Loucy (cell line): ENCODE measurements at regions not wholly inside any gene's neighbourhood (a gene's known extent, or its start where the extent isn't known, plus 50 kb on each side); places are given as distances from the start of the nearest gene placed in this dataset.

Experiments
- H2AFZ ChIP-seq: fragments of 200-600 bp; sonication (generic); 2 replicates; pipeline ENCODE4 v1.6.0; 2016; ENCODE audit warnings: antibody characterized with exemption, mild to moderate bottlenecking, low read length, moderate library complexity
- H3F3A ChIP-seq: fragments of 200-600 bp; 2 replicates; pipeline ENCODE4 v1.6.0; 2016; ENCODE audit warnings: antibody characterized with exemption, low read depth, mild to moderate bottlenecking
- H3K27me3 ChIP-seq: fragments of 200-600 bp; sonication (generic); 2 replicates; pipeline ENCODE4 v1.6.1; 2014; ENCODE audit warnings: low read length, mild to moderate bottlenecking; ENCODE audit not compliant: insufficient read depth, poor library complexity, severe bottlenecking
- H3K36me3 ChIP-seq: fragments of 200-600 bp; sonication (generic); 2 replicates; pipeline ENCODE4 v1.6.1; 2016; ENCODE audit warnings: low read length; ENCODE audit not compliant: insufficient read depth
- H3K4me1 ChIP-seq: fragments of 200-600 bp; sonication (generic); 2 replicates; pipeline ENCODE4 v1.5.1; 2014; ENCODE audit warnings: low read length, mild to moderate bottlenecking; ENCODE audit not compliant: insufficient read depth, poor library complexity, severe bottlenecking
- H3K4me2 ChIP-seq: fragments of 200-600 bp; sonication (generic); 2 replicates; pipeline ENCODE4 v1.6.0; 2014; ENCODE audit warnings: antibody characterized with exemption, low read length, low read depth, mild to moderate bottlenecking; ENCODE audit not compliant: poor library complexity, severe bottlenecking
- H3K4me3 ChIP-seq: fragments of 200-600 bp; sonication (generic); 2 replicates; pipeline ENCODE4 v1.5.1; 2014; ENCODE audit warnings: low read length, mild to moderate bottlenecking, mixed read lengths; ENCODE audit not compliant: poor library complexity, severe bottlenecking
- H3K79me2 ChIP-seq: fragments of 200-600 bp; sonication (generic); 2 replicates; pipeline ENCODE4 v1.6.1; 2014; ENCODE audit warnings: low read length; ENCODE audit not compliant: insufficient read depth
- H3K9ac ChIP-seq: fragments of 200-600 bp; sonication (generic); 2 replicates; pipeline ENCODE4 v1.6.0; 2014; ENCODE audit warnings: mild to moderate bottlenecking, low read depth, low read length, moderate library complexity; ENCODE audit not compliant: poor library complexity, severe bottlenecking
- H3K9me2 ChIP-seq: fragments of 200-600 bp; sonication (generic); replicated peaks from 2 replicates; pipeline ENCODE4 v1.6.1; 2016; ENCODE audit warnings: low read depth, low read length, mixed read lengths
- H3K9me3 ChIP-seq: fragments of 200-600 bp; sonication (generic); 2 replicates; pipeline ENCODE4 v1.6.1; 2014; ENCODE audit warnings: mild to moderate bottlenecking, antibody characterized with exemption, low read length, low read depth; ENCODE audit not compliant: insufficient read depth
- H4K20me1 ChIP-seq: fragments of 200-600 bp; sonication (generic); 2 replicates; pipeline ENCODE4 v1.6.0; 2014; ENCODE audit warnings: antibody characterized with exemption, low read length, mild to moderate bottlenecking; ENCODE audit not compliant: insufficient read depth, poor library complexity, severe bottlenecking
- EZH2phosphoT487 ChIP-seq: fragments of 200-600 bp; IDR thresholded peaks from 2 replicates; pipeline ENCODE4 v1.6.1; 2018; ENCODE audit warnings: antibody characterized with exemption, mild to moderate bottlenecking, moderate library complexity, borderline replicate concordance
- TF ChIP-seq, protein P1 (sequence below): fragments of 200-600 bp; sonication (generic); conservative IDR thresholded peaks from 2 replicates; pipeline ENCODE4 v1.5.1; 2014; ENCODE audit warnings: mild to moderate bottlenecking, antibody characterized with exemption, low read length

- H3K4me2 ChIP-seq: no peak overlapping the region
- H2AFZ ChIP-seq: no peak overlapping the region
- no peak overlapping the region for H3K4me3 ChIP-seq
- TF ChIP-seq EZH2phosphoT487: no peak
- TF ChIP-seq, protein P1, sequence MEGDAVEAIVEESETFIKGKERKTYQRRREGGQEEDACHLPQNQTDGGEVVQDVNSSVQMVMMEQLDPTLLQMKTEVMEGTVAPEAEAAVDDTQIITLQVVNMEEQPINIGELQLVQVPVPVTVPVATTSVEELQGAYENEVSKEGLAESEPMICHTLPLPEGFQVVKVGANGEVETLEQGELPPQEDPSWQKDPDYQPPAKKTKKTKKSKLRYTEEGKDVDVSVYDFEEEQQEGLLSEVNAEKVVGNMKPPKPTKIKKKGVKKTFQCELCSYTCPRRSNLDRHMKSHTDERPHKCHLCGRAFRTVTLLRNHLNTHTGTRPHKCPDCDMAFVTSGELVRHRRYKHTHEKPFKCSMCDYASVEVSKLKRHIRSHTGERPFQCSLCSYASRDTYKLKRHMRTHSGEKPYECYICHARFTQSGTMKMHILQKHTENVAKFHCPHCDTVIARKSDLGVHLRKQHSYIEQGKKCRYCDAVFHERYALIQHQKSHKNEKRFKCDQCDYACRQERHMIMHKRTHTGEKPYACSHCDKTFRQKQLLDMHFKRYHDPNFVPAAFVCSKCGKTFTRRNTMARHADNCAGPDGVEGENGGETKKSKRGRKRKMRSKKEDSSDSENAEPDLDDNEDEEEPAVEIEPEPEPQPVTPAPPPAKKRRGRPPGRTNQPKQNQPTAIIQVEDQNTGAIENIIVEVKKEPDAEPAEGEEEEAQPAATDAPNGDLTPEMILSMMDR: no peak
- no peaks in the 10 kb centered on the region for H4K20me1 ChIP-seq
- no peaks in the 10 kb centered on the region for H3F3A ChIP-seq
- no peaks in the 10 kb centered on the region for H3K79me2 ChIP-seq
- H3K9me3 ChIP-seq: no peaks in the 10 kb centered on the region
- H3K27me3 ChIP-seq: no peaks in the 10 kb centered on the region
- H3K36me3 ChIP-seq: no peaks in the 10 kb centered on the region
- no peaks in the 10 kb centered on the region for H3K4me1 ChIP-seq
- no peak overlapping the region for H3K9ac ChIP-seq
- H3K9me2 ChIP-seq: no peaks in the 10 kb centered on the region; the same call in 1 of the 2 replicates
These were observed 195.3 kb upstream of the EPHA4 start for GRCh38 chr2:221767106-221768012.

DNA sequence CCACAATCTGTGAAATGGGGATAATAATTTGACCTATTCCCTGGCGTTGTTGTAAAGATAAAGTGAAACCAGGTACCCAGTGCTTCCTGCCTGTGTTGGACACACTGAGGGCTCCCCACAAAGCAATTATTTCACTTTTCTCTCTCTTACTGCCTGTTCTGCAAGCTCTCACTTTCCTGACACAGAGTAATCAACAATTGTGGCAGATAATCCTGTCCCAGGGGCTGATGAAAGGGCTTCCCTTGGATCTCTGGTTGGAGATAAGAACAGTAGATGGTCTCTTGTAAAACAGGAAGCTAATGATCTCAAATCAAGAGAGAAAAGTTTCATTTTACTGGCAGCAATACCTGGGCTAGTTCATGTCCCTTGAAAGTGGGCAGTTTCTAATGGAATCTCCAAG is 190.4 kb upstream of the EPHA4 start:
- H2AFZ ChIP-seq: no peak overlapping the region

DNA sequence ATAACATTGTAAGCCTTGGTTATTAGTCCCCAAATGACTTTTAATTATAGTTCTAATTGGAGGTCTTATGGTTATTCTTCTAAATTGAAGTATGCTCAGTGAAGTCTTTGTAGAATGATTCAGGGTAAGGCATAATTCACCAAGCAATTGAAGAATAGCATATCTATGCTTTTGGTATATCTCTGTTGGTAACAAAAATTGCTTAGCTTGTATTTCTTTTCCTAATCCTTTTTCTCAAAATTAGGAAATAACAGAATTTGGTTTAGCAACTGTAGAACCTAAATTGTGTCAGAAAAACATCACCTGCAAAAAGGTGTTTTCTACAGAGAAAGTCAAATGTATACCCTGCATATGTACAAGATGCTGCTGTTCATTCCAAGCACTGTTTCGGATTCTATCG is 189.2 kb upstream of the EPHA4 start:
- Histone ChIP-seq H4K20me1 (no peaks in the 10 kb centered on the region), H3K4me1 (no peaks in the 10 kb centered on the region), H3F3A (no peaks in the 10 kb centered on the region), H2AFZ (no peak overlapping the region), H3K36me3 (no peaks in the 10 kb centered on the region), H3K27me3 (no peaks in the 10 kb centered on the region), H3K4me2 (no peak overlapping the region), H3K4me3 (no peak overlapping the region), H3K9ac (no peak overlapping the region), H3K79me2 (no peaks in the 10 kb centered on the region), H3K9me2 (no peaks in the 10 kb centered on the region; the same call in 1 of the 2 replicates), H3K9me3 (no peaks in the 10 kb centered on the region; the same call in 1 of the 2 replicates)
- TF ChIP-seq, protein P1: no peak
- no peak for TF ChIP-seq EZH2phosphoT487

More for the DNA sequence above, 190.4 kb upstream of the EPHA4 start:
- H3K4me1 ChIP-seq: no peaks in the 10 kb centered on the region
- no peak overlapping the region for H3K9ac ChIP-seq
- TF ChIP-seq, protein P1: no peak
- TF ChIP-seq EZH2phosphoT487: no peak
- no peaks in the 10 kb centered on the region; the same call in 1 of the 2 replicates for H3K9me2 ChIP-seq
- no peaks in the 10 kb centered on the region for H3K79me2 ChIP-seq
- H4K20me1 ChIP-seq: no peaks in the 10 kb centered on the region
- no peaks in the 10 kb centered on the region for H3F3A ChIP-seq
- H3K36me3 ChIP-seq: no peaks in the 10 kb centered on the region
- no peak overlapping the region for H3K4me3 ChIP-seq
- no peak overlapping the region for H3K4me2 ChIP-seq
- H3K27me3 ChIP-seq: no peaks in the 10 kb centered on the region
- no peaks in the 10 kb centered on the region; the same call in 1 of the 2 replicates for H3K9me3 ChIP-seq
